Activated naive CD8-positive, alpha-beta T cell treated with anti-CD3 and anti-CD28 coated beads, Interleukin-2, amount 10 ng/mL, durations not matched to agents 7 days and 5 days (primary cell): ENCODE measurements at regions not wholly inside any gene's neighbourhood (a gene's known extent, or its start where the extent isn't known, plus 50 kb on each side); places are given as distances from the start of the nearest gene placed in this dataset.
A peak's percentile ranks its signal among the peaks of the same experiment; 100 is the strongest.

ENCODE experiments used
- ATAC-seq: fragments of 150-1000 bp; cut with Tn5 transposase; one replicate; pipeline ENCODE4 v1.10.0; 2021; ENCODE audit warnings: low read depth, moderate library complexity
- POLR2A ChIA-PET: fragments of 350-600 bp; sonication (Branson Sonifier 250); formaldehyde crosslinking; loops from one replicate; lab custom pipeline; 2021; ENCODE audit warnings: antibody characterized with exemption; lab: Charles Lee
- DNase-seq: peaks from one replicate; pipeline ENCODE4 v3.0.0; 2021
- H3K27ac Mint-ChIP-seq: one replicate; pipeline ENCODE4 v1.8.0; 2022; ENCODE audit warnings: mild to moderate bottlenecking, mixed read lengths
- H3K27me3 Mint-ChIP-seq: one replicate; pipeline ENCODE4 v1.8.0; 2022; ENCODE audit warnings: mild to moderate bottlenecking, moderate library complexity, mixed read lengths
- H3K36me3 Mint-ChIP-seq: one replicate; pipeline ENCODE4 v1.8.0; 2021; ENCODE audit warnings: mild to moderate bottlenecking, mixed read lengths
- H3K4me1 Mint-ChIP-seq: one replicate; pipeline ENCODE4 v1.8.0; 2021; ENCODE audit warnings: mixed read lengths
- H3K4me3 Mint-ChIP-seq: one replicate; pipeline ENCODE4 v1.8.0; 2022; ENCODE audit warnings: mild to moderate bottlenecking, moderate library complexity, mixed read lengths
- H3K9me3 Mint-ChIP-seq: one replicate; pipeline ENCODE4 v1.8.0; 2021; ENCODE audit warnings: mixed read lengths

DNA sequence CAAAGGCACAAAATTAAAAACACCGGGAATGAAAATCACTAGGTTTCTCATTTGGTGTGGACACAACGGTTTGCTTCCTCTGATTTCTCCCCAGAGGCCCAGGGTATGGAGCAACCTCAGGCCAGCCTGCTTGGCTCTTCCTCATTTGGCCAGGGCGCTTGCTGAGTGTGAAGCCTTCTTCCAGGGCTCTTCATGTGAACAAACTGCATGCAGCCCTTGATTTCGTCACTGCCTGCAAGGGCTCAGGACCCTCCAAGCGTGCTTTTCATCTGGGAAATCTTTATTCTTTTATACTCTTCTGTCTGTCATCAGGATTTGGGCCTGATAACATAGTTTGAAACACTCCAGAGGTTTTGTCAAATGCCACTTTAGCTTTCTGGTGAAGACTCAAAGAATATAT lies 122.6 kb upstream of the KLF4 start:
- ATAC-seq (no peak), DNase-seq (no peak)
- H3K4me1 Mint-ChIP-seq, result no peaks in the 10 kb centered on the region
- H3K4me3 Mint-ChIP-seq, result no peak overlapping the region
- H3K27me3 Mint-ChIP-seq, result no peaks in the 10 kb centered on the region
- no peaks in the 10 kb centered on the region for H3K36me3 Mint-ChIP-seq
- POLR2A ChIA-PET, result no interaction called here
- no peaks in the 10 kb centered on the region for H3K9me3 Mint-ChIP-seq
- no peak overlapping the region for H3K27ac Mint-ChIP-seq

DNA sequence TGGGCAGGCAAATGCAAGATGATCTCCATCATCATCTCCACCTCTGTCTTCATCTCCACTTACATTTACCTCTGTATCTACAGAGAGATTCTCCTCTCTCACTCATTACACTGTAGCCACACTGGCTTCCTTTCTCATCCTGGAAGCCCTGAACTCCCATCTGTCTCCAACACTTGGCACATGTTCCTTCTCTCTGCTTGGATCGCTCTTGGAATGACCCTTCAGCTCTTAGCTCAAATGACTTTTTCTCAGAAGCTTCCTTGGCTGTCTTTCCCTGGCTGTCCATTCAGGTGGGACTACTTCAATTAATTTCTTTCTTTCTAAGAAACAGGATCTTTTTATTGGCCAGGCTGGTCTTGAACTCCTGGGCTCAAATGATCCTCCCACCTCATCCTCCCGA lies 120.0 kb upstream of the KLF4 start:
- ATAC-seq (no peak), DNase-seq (no peak)
- H3K36me3 Mint-ChIP-seq, result no peaks in the 10 kb centered on the region
- no peak overlapping the region for H3K27ac Mint-ChIP-seq
- no peak overlapping the region for H3K4me3 Mint-ChIP-seq
- H3K4me1 Mint-ChIP-seq, result no peaks in the 10 kb centered on the region
- H3K27me3 Mint-ChIP-seq, result no peaks in the 10 kb centered on the region
- H3K9me3 Mint-ChIP-seq, result no peaks in the 10 kb centered on the region
- POLR2A ChIA-PET, result no interaction called here

- POLR2A ChIA-PET, result no interaction called here
- Mint-ChIP-seq H3K27ac (no peak overlapping the region), H3K4me1 (no peaks in the 10 kb centered on the region), H3K4me3 (no peak overlapping the region), H3K9me3 (no peaks in the 10 kb centered on the region), H3K36me3 (no peaks in the 10 kb centered on the region), H3K27me3 (no peaks in the 10 kb centered on the region)
- ATAC-seq, result no peak
- DNase-seq, result no peak
These were observed 116.7 kb upstream of the KLF4 start for GRCh38 chr9:107606149-107606790.

DNA sequence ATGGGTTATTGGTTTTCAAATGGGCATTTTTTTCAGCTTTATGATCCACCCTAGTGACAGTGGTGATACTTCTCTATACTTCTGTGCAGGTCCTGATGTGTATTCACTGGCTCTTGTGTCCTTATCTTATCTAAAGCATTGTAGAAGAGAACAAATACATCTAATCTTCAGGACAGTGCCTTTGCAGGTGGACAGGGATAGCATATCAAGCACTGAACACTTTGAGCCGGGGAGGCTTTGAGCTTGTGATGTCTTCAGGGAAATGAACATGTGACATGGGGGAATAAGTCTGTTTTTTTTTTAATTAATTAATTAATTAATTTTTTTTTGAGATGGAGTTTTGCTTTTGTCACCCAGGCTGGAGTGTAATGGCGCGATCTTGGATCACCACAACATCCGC lies 115.5 kb upstream of the KLF4 start:
- ATAC-seq (no peak), DNase-seq (no peak)
- H3K4me1 Mint-ChIP-seq, result no peaks in the 10 kb centered on the region
- H3K36me3 Mint-ChIP-seq, result no peaks in the 10 kb centered on the region
- POLR2A ChIA-PET, result no interaction called here
- no peak overlapping the region for H3K4me3 Mint-ChIP-seq
- no peaks in the 10 kb centered on the region for H3K27me3 Mint-ChIP-seq
- H3K27ac Mint-ChIP-seq, result no peak overlapping the region
- no peaks in the 10 kb centered on the region for H3K9me3 Mint-ChIP-seq

DNA sequence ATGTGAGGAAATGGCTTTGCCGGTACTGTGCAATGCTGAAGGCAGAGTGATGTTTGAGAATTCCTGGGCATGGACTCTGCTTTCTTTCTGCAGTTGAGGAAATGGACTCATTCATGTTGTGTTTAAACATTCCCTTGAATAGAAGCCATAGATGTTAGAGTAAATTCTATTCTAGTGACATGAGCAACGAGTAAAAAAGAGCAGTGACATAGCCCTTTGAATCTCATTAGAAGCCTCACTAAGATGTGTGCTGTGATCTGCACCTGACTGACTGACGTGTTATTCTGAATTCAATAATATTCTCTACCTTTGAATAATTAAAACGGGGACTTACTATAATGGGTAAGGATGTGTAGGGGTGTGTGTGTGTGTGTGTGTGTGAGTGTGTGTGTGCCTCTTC lies 113.7 kb upstream of the KLF4 start:
- DNase-seq (no peak), ATAC-seq (no peak)
- no peaks in the 10 kb centered on the region for H3K4me1 Mint-ChIP-seq
- no peaks in the 10 kb centered on the region for H3K27me3 Mint-ChIP-seq
- H3K4me3 Mint-ChIP-seq, result no peak overlapping the region
- POLR2A ChIA-PET, result no interaction called here
- H3K27ac Mint-ChIP-seq, result no peak overlapping the region
- no peaks in the 10 kb centered on the region for H3K36me3 Mint-ChIP-seq
- no peaks in the 10 kb centered on the region for H3K9me3 Mint-ChIP-seq

GRCh38 chr9:107600060-107600573 lies 110.5 kb upstream of the KLF4 start:
- Mint-ChIP-seq H3K36me3 (no peaks in the 10 kb centered on the region), H3K27ac (no peak overlapping the region), H3K4me3 (no peak overlapping the region), H3K27me3 (no peaks in the 10 kb centered on the region), H3K4me1 (no peaks in the 10 kb centered on the region), H3K9me3 (no peaks in the 10 kb centered on the region)
- POLR2A ChIA-PET, result no interaction called here
- no peak for ATAC-seq
- DNase-seq, result no peak

DNA sequence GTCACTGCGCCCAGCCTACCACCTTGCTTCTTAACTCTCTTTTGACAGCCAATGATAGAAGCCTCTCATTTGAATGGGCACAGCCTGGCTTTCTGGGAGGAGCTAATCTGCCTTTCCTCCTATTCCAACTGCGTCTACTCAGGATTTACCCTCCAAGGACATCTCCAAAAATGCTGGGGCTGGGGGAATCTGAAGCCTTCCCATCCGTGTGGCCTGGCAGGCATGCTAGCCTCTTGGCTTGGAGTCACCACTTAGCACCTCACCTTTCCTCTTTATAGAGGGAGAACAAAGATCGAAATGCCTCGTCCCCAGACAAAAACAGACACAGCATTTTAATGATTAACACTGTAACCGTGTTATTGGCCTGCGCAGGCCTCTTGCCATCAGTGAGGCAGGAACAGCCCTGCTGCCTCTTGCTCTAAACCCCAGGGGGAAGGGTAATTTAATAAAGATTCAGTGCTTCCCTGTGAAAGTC lies 108.2 kb upstream of the KLF4 start:
- POLR2A ChIA-PET, result no interaction called here

GRCh38 chr9:107594908-107595530 lies 105.5 kb upstream of the KLF4 start:
- Mint-ChIP-seq H3K27ac (no peak overlapping the region), H3K36me3 (no peaks in the 10 kb centered on the region), H3K27me3 (no peaks in the 10 kb centered on the region), H3K4me3 (no peak overlapping the region), H3K9me3 (no peaks in the 10 kb centered on the region), H3K4me1 (no peaks in the 10 kb centered on the region)
- POLR2A ChIA-PET, result no interaction called here
- DNase-seq (no peak), ATAC-seq (no peak)

More for the DNA sequence above, 108.2 kb upstream of the KLF4 start:
- Mint-ChIP-seq H3K36me3 (no peaks in the 10 kb centered on the region), H3K4me1 (no peaks in the 10 kb centered on the region), H3K9me3 (no peaks in the 10 kb centered on the region), H3K27ac (no peak overlapping the region), H3K27me3 (no peaks in the 10 kb centered on the region), H3K4me3 (no peak overlapping the region)
- DNase-seq, result no peak
- no peak for ATAC-seq

- Mint-ChIP-seq H3K4me3 (no peak overlapping the region), H3K9me3 (no peaks in the 10 kb centered on the region), H3K27me3 (no peaks in the 10 kb centered on the region), H3K4me1 (no peaks in the 10 kb centered on the region), H3K36me3 (no peaks in the 10 kb centered on the region), H3K27ac (no peak overlapping the region)
- POLR2A ChIA-PET, result no interaction called here
- ATAC-seq, result no peak
- no peak for DNase-seq
These were observed 103.8 kb upstream of the KLF4 start for GRCh38 chr9:107593224-107593870.

- no peaks in the 10 kb centered on the region for H3K27me3 Mint-ChIP-seq
- H3K4me1 Mint-ChIP-seq, result no peaks in the 10 kb centered on the region
- no peaks in the 10 kb centered on the region for H3K36me3 Mint-ChIP-seq
- no peak overlapping the region for H3K4me3 Mint-ChIP-seq
- H3K9me3 Mint-ChIP-seq, result no peaks in the 10 kb centered on the region
- no peak for DNase-seq
- POLR2A ChIA-PET, result no interaction called here
- H3K27ac Mint-ChIP-seq, result no peak overlapping the region
- ATAC-seq, result no peak
These were observed 102.9 kb upstream of the KLF4 start for GRCh38 chr9:107592424-107592823.

DNA sequence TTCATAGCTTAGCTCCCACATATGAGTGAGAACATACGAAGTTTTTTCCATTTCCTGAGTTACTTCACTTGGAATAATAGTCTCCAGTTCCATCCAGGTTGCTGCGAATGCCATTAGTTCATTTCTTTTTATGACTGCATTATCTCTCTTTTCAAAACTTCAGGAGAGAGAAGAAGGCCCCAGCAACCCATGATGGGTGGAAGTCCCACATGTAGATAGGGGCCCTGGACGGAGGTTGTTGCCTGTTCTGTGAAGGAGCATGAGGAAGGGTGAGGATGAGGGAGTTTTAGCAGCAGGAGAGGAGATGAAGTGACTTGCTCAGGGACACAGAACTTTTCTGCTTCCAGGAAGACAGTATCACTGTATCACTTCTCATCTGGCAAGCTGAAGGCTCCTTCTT lies 102.2 kb upstream of the KLF4 start:
- no peak for DNase-seq
- H3K27me3 Mint-ChIP-seq, result no peaks in the 10 kb centered on the region
- no peak overlapping the region for H3K27ac Mint-ChIP-seq
- POLR2A ChIA-PET, result no interaction called here
- no peak overlapping the region for H3K4me3 Mint-ChIP-seq
- no peaks in the 10 kb centered on the region for H3K36me3 Mint-ChIP-seq
- ATAC-seq, result no peak
- no peaks in the 10 kb centered on the region for H3K4me1 Mint-ChIP-seq
- no peaks in the 10 kb centered on the region for H3K9me3 Mint-ChIP-seq

- H3K9me3 Mint-ChIP-seq, result no peaks in the 10 kb centered on the region
- peaks cover 3% of the 10 kb centered on the region for H3K27me3 Mint-ChIP-seq
- H3K4me3 Mint-ChIP-seq, result no peak overlapping the region
- no peaks in the 10 kb centered on the region for H3K36me3 Mint-ChIP-seq
- DNase-seq (no peak), ATAC-seq (no peak)
- POLR2A ChIA-PET, result no interaction called here
- H3K27ac Mint-ChIP-seq, result no peak overlapping the region
- no peaks in the 10 kb centered on the region for H3K4me1 Mint-ChIP-seq
These were observed 98.8 kb upstream of the KLF4 start for GRCh38 chr9:107588393-107588792.

- Mint-ChIP-seq H3K4me3 (peak overlapping the region; percentile 25), H3K36me3 (no peaks in the 10 kb centered on the region), H3K4me1 (no peaks in the 10 kb centered on the region), H3K27ac (no peak overlapping the region), H3K27me3 (peaks cover 6% of the 10 kb centered on the region), H3K9me3 (no peaks in the 10 kb centered on the region)
- no peak for ATAC-seq
- POLR2A ChIA-PET, result no interaction called here
- no peak for DNase-seq
These were observed 97.8 kb upstream of the KLF4 start for GRCh38 chr9:107587191-107587963.
